ENCODE measurements at regions not wholly inside any gene's neighbourhood (a gene's known extent, or its start where the extent isn't known, plus 50 kb on each side); places are given as distances from the start of the nearest gene placed in this dataset.

GRCh38 chr15:38660738-38661137 is 96.1 kb upstream of the RASGRP1 start:
- Histone ChIP-seq H3K27me3 (replicated peaks; ENCODE audit: insufficient read depth, low read depth, low read length, poor library complexity) (peaks cover 25% of the 10 kb centered on the region), H3K4me1 (ENCODE audit: insufficient read depth, low read length, poor library complexity, severe bottlenecking) (no peaks in the 10 kb centered on the region), H3K4me3 (ENCODE audit: low read depth, low read length, poor library complexity, severe bottlenecking) (no peak overlapping the region), H3K36me3 (ENCODE audit: insufficient read depth, low read length, poor library complexity, severe bottlenecking) (no peaks in the 10 kb centered on the region), H3K9me3 (ENCODE audit: low read depth, low read length, poor library complexity, severe bottlenecking) (no peaks in the 10 kb centered on the region), H3K27ac (ENCODE audit: low read depth, low read length, poor library complexity, severe bottlenecking) (no peak overlapping the region)
- TF ChIP-seq EZH2 (IDR thresholded peaks at IDR 0.05; ENCODE audit: borderline replicate concordance, low read depth, low read length, poor library complexity, severe bottlenecking): no peak
- TF ChIP-seq CTCF (conservative IDR thresholded peaks at IDR 0.05; ENCODE audit: low read depth, low read length): no peak
- ChIA-PET CTCF (no interaction called here), POLR2A (ENCODE audit: low non-redundant PET) (no interaction called here)
- BruUV-seq (replicated peaks): no TSS peak
- no peak for DNase-seq (ENCODE audit: low spot score)
- intact Hi-C loops (cut with micrococcal nuclease; ENCODE audit: unreplicated experiment): no loop called here

- CTCF ChIA-PET: no interaction called here
- intact Hi-C loops (cut with micrococcal nuclease; ENCODE audit: unreplicated experiment): no loop called here
- H3K4me3 ChIP-seq (ENCODE audit: low read depth, low read length, poor library complexity, severe bottlenecking): no peak overlapping the region
These were observed 97.6 kb upstream of the RASGRP1 start for GRCh38 chr15:38662033-38662802.

GRCh38 chr15:38662805-38663204 is 98.2 kb upstream of the RASGRP1 start:
- ChIA-PET CTCF (no interaction called here), POLR2A (ENCODE audit: low non-redundant PET) (no interaction called here)
- Histone ChIP-seq H3K36me3 (ENCODE audit: insufficient read depth, low read length, poor library complexity, severe bottlenecking) (no peaks in the 10 kb centered on the region), H3K27ac (ENCODE audit: low read depth, low read length, poor library complexity, severe bottlenecking) (no peak overlapping the region), H3K27me3 (replicated peaks; ENCODE audit: insufficient read depth, low read depth, low read length, poor library complexity) (peaks cover 39% of the 10 kb centered on the region), H3K9me3 (ENCODE audit: low read depth, low read length, poor library complexity, severe bottlenecking) (no peaks in the 10 kb centered on the region), H3K4me1 (ENCODE audit: insufficient read depth, low read length, poor library complexity, severe bottlenecking) (peaks cover 6% of the 10 kb centered on the region), H3K4me3 (ENCODE audit: low read depth, low read length, poor library complexity, severe bottlenecking) (no peak overlapping the region)
- BruUV-seq (replicated peaks): no TSS peak
- TF ChIP-seq EZH2 (IDR thresholded peaks at IDR 0.05; ENCODE audit: borderline replicate concordance, low read depth, low read length, poor library complexity, severe bottlenecking): no peak
- TF ChIP-seq CTCF (conservative IDR thresholded peaks at IDR 0.05; ENCODE audit: low read depth, low read length): no peak
- intact Hi-C loops (cut with micrococcal nuclease; ENCODE audit: unreplicated experiment): no loop called here
- no peak for DNase-seq (ENCODE audit: low spot score)

More at GRCh38 chr15:38662033-38662802, 97.6 kb upstream of the RASGRP1 start:
- no peak for DNase-seq (ENCODE audit: low spot score)
- H3K4me1 ChIP-seq (ENCODE audit: insufficient read depth, low read length, poor library complexity, severe bottlenecking): no peaks in the 10 kb centered on the region
- POLR2A ChIA-PET (ENCODE audit: low non-redundant PET): no interaction called here
- H3K27ac ChIP-seq (ENCODE audit: low read depth, low read length, poor library complexity, severe bottlenecking): no peak overlapping the region
- no peaks in the 10 kb centered on the region for H3K36me3 ChIP-seq (ENCODE audit: insufficient read depth, low read length, poor library complexity, severe bottlenecking)
- no TSS peak for BruUV-seq (replicated peaks)
- peaks cover 40% of the 10 kb centered on the region for H3K27me3 ChIP-seq (replicated peaks; ENCODE audit: insufficient read depth, low read depth, low read length, poor library complexity)
- H3K9me3 ChIP-seq (ENCODE audit: low read depth, low read length, poor library complexity, severe bottlenecking): no peaks in the 10 kb centered on the region
- TF ChIP-seq CTCF (conservative IDR thresholded peaks at IDR 0.05; ENCODE audit: low read depth, low read length) (no peak), EZH2 (IDR thresholded peaks at IDR 0.05; ENCODE audit: borderline replicate concordance, low read depth, low read length, poor library complexity, severe bottlenecking) (no peak)
